ENCODE measurements at regions not wholly inside any gene's neighbourhood (a gene's known extent, or its start where the extent isn't known, plus 50 kb on each side); places are given as distances from the start of the nearest gene placed in this dataset.

DNA sequence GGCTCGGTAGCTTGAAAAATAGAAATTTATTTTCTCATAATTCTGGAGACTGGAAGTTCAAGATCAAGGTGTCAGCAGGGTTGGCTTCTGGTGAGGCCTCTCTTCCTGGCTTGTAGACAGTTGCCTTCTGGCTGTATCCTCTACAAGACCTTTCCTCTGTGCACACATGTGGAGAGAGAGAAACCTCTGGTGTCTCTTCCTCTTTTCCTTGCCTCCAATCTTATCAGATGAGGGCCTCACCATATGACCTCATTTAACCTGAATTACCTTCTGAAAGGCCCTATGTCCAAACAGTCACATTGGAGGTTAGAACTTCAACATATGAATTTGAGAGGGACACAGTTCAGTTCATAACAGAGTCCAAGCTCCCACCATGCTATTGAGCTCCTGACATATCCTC, 166.4 kb downstream of the TTC8 start:
- TF ChIP-seq, protein P1, sequence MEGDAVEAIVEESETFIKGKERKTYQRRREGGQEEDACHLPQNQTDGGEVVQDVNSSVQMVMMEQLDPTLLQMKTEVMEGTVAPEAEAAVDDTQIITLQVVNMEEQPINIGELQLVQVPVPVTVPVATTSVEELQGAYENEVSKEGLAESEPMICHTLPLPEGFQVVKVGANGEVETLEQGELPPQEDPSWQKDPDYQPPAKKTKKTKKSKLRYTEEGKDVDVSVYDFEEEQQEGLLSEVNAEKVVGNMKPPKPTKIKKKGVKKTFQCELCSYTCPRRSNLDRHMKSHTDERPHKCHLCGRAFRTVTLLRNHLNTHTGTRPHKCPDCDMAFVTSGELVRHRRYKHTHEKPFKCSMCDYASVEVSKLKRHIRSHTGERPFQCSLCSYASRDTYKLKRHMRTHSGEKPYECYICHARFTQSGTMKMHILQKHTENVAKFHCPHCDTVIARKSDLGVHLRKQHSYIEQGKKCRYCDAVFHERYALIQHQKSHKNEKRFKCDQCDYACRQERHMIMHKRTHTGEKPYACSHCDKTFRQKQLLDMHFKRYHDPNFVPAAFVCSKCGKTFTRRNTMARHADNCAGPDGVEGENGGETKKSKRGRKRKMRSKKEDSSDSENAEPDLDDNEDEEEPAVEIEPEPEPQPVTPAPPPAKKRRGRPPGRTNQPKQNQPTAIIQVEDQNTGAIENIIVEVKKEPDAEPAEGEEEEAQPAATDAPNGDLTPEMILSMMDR (IDR thresholded peaks at IDR 0.05): no peak
- TF ChIP-seq POLR2AphosphoS5 (IDR thresholded peaks at IDR 0.05) (no peak), POLR2A (IDR thresholded peaks at IDR 0.05) (no peak)
